HG02678 (cell line): ENCODE measurements at regions not wholly inside any gene's neighbourhood (a gene's known extent, or its start where the extent isn't known, plus 50 kb on each side); places are given as distances from the start of the nearest gene placed in this dataset.
"Not testable (repeated sequence)": the region's sequence is repeated elsewhere in the genome, so short reads cannot be mapped to it uniquely, and the experiment has no call there.

Experiments used
- ATAC-seq: cut with Tn5 transposase; IDR thresholded peaks from one replicate; pipeline ENCODE4 v1.9.1; 2021; ENCODE audit warnings: mild to moderate bottlenecking, moderate library complexity; ENCODE audit not compliant: unreplicated experiment

DNA sequence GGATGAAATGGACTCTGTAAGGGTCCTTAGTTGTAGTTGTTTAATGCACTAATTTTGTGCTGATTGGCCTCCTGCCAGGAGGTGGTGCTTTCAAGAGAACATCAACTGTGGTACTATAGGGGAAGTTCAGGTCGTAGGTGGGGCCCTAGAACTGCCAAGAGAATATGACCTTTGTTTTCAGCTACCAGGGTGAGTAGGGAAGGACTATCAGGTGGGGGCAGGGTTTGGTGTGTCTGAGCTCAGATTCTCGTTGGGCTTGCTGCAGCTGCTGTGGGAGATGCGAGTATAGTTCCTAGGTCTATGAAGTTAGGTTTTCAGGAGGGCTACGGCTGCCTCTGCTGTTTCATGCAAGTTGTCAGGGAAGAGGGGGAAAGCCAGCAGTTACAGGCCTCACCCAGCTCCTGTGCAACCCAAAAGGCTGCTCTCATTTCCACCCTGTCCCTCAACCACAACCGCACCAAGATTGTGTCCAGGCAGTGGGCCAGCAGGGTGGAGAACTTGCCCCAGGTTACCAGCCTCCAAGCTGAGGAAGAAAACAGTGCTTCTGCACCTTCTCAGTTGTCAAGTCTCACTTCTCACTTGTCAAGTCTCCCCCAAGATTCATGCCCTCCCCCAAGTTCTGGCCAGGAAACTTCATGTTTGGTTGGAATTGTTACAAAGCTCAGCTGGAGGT, 626.5 kb upstream of the MAP3K7 start:
- no peak for ATAC-seq

DNA sequence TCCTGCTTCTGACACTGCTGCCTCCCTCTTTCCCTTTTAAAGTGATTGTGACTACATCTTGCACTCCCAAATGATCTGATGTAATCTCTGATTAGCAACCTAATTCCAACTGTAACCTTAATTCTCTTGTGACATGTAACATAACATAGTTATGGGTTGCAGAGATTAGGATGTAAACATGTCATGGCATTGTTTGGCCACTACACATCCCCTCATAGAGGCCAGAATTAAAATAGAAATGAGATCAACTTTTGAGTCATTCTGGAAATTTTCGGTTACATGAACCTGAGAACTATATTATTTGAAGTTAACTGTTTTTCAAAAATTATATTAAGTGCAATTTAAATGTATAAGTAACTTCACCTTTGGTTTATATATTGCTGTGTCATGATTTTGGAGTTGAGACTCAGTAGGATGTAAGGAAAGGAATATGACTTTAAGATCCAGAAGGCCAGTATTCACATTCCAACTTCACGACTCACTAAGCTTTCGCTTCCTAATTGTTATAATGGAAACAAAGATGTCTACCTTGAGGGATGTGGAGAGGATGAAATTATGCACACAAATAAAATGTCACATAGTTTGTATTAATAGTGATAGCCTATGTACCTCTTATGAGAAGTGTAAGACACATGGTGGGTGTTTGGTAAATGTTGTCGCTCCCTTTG, 611.9 kb upstream of the MAP3K7 start:
- ATAC-seq: no peak

DNA sequence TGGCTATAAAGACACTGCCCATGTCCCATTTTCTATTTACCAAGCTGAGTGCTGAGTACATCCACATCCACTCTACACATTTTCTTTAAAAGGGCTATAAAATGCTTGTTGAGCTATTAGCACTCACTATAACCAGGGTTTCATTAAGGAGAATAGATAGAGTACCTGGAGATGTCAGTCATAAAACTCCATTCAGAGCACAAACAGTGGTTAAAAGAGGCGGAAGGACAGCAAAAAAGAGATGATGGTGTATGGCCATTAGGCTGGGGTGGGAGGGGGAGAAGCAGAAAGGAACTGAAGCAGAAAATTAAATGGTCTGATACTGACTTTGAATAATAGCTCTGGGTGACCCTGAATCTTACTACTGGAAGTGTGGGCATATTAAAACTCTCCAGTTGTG, 609.9 kb upstream of the MAP3K7 start:
- no peak for ATAC-seq

DNA sequence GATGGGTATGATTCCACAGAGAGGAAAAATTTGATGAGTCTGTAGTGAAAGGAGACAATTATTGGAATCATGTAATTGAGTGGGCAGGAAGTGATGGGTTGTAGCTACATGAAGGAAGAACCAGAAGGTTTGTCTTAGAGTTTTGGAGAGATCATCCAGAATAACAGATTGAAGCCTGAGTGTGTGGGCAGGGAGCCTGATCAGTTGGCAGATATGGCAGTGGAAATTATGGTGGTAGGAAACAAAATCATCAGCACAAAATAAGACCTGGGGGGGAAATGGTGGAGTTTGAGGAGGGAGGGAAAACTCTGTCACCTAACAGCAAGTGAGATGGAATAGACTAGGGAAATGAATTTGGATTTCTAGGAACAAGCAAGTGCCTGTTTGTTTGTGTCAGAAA, 606.6 kb upstream of the MAP3K7 start:
- ATAC-seq: no peak

DNA sequence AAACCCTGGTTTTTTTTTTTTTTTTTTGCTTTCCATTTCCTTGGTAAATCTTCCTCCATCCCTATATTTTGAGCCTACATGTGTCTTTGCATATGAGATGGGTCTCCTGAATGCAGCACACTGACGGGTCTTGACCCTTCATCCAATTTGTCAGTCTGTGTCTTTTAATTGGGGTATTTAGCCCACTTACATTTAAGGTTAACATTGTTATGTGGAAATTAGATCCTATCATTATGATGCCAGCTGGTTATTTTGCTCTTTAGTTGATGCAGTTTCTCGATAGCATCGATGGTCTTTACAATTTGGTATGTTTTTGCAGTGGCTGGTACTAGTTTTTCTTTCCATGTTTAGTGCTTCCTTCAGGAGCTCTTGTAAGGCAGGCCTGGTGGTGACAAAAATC, 603.2 kb upstream of the MAP3K7 start:
- not testable (repeated sequence) for ATAC-seq

DNA sequence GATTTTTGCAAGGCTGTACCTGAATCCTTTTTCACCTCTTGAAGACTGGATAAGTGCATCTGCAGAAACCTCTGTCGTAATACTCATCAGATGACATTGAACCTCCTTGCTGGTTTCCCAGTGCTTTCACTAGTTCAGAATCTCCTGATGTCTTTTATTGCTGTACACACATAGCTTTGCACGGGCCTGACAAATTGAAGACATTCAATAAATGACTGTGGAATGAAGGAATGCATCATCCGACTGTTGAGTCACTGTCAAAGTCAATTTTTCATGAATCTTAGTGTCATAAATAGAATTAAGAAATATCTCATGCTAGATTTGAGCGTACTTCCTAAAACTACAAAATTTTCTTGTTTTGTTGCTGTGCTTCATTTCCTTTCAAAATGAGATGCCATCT, 598.2 kb upstream of the MAP3K7 start:
- ATAC-seq: no peak

DNA sequence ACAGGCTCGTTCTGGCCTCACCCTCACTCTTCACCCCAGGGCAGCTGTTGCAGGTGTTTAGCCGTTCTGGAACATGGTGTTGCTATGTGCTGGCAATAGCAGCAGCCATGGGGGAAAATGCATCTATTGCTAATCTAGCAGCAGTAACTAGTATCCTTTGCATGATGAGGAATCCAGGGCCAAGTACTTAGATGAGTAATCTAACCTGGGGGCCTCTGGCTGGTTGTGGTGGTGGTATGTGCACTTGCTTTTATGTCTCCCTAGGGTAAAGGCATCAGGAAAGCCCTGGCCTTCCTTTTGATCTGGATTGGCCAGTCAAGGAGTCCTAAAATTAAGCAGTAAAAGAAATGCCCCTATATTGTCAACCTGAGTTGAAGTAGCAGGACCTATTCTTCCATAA, 594.5 kb upstream of the MAP3K7 start:
- ATAC-seq: no peak

DNA sequence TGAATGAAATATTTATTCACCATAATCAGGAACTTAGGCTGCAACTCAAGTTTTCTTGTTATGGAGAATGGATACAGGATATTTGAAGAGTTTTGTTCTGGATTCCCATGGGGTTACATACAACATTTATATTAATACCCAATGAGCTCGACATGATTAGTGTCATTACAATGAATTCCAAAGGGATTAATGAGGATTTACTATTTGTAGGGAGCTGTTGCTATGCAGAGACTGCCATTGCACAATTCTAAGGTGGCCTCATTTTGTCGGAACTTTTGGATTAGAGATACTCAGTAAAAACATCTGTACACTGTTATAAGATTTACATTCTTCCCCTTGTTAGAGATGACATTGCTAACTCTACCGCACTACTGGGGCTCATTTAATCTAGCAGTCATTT, 586.8 kb upstream of the MAP3K7 start:
- no peak for ATAC-seq

DNA sequence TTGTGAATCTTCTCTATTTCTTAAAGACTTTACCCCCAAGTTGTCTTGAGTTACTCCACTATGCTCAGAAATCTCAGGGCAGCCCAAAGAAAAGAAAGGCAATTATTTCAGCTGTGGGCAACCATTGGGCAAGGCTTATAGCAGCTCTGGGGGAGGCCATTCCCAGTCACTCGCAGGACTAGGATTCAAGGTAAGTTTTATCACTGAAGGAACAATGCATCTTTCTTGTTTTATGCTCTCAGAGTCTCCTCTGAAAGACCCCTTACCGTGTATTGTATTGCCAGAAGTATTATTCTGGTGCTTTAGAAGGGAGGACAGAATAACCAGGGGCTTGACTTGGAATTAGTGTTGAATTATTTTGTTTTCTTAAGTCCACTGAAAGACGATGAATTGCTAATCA, 586.3 kb upstream of the MAP3K7 start:
- ATAC-seq: no peak

DNA sequence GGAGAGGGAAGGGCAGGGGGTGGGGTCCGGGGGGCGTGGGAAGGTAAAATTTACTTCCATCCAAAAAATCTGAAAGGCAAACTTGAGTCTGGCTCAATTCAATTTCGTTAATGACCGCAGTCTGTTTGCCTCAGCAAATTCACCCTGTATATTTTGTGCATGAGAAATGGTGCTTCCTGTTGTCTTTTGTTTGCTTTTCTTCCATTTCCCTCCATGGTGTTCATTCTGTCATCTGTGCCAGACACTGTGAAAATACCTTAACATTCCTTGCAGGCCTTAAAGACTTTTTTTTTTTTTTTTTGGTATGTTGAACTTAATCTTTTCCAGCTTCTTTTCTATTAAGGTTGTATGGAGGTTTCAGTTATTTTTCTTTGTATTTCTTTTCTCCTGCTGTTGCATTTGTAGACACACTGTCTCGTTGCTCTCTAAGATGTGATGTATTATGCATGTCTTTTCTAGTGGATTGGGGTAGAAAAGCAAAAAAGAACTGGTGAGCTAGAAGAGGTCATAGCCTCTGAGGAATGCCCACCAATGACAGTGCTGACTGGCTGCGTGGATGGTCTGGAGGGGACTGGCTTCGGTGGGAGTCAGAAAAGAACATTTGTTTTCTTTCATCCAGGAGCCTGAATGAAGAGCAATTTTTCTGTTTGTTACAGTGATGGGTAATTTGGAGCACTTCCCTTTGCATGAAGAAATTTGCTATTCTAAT, 585.0 kb upstream of the MAP3K7 start:
- ATAC-seq: no peak

DNA sequence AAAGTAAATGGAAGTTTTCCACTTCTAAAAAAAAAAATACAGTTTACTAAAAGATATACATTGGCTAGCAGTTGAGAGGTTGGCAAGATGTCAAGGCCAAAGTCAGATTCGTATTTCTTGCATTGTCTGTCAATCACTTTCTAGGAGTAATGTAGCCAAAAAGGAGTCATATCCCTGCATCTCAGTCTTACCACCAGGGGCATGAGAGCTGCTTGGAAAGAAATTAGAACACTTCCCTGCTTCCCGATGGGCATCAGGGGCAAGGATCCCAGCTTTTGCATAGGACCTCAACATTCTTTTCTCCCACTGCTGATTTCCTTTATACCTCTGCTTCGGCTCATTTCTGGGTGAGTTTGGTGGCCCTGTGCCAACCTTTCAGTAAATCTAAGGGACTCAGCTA, 581.0 kb upstream of the MAP3K7 start:
- ATAC-seq: no peak

DNA sequence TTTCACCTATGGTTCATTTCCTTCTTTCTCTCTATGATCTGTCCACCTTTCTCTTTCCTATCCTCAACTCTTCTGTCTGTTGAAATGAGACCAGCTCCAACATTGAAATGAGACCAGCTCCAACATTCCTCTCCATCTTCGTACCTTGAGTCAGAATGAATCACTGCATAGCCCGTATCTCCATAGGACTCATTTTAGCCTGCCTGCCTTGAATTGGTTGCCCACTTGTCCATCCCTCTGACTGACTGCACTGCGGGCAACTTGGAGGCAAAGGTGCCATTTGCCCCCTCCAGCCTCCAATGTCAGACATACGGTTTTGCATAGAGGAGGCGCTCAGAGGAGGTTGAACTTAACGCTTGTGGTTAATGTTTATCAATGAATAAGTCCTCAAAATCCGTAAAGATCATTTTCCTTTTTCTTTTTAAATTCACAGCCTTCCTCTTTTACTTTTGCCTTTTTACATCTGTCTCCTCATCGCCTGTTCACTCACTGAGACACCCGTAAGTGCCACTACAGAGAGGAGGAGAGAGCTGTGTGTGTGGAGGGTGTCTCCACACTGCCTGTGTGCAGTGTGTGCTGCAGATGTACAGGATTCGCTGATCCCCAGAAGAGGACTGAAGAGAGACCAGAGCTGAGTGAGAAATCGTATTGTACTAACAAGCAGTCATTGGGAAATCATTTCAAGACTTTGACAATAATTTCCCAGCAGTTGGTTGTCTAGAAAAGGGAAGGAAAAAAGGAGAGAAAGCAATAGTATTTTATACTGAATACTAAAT, 579.6 kb upstream of the MAP3K7 start:
- no peak for ATAC-seq

DNA sequence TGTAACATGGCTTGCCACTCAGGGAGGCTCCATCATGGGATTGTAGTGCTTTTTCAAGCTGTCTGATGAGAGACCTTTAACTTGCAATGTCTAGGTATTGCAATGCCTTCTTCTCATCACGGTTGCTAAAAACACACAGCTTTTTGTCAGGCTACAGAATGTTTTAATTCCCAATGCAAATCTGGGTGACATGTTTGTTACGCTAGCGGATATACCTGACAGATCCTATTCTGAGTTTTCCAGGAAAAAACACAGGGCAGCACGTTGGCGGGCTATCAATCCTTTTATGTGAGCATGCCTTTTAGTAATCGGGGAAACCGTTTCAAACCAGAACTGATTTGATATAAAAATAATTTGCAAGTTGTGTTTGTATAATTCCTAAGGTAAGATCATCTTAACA, 577.2 kb upstream of the MAP3K7 start:
- no peak for ATAC-seq

DNA sequence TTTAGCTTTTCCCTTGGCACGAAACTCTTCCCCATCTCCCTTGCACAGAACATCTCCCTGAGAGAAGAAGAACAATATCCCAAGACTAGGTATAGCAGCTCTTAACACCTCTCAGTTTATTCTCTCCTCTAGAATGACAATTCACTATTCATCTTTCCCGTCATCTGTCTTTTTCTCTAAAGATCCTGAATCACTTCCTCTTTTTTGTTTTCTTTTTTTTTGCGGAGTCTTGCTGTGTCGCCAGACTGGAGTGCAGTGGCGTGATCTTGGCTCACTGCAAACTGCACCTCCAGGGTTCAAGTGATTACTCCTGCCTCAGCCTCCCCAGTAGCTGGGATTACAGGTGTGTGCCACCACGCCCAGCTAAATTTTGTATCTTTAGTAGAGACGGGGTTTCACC, 574.4 kb upstream of the MAP3K7 start:
- no peak for ATAC-seq

DNA sequence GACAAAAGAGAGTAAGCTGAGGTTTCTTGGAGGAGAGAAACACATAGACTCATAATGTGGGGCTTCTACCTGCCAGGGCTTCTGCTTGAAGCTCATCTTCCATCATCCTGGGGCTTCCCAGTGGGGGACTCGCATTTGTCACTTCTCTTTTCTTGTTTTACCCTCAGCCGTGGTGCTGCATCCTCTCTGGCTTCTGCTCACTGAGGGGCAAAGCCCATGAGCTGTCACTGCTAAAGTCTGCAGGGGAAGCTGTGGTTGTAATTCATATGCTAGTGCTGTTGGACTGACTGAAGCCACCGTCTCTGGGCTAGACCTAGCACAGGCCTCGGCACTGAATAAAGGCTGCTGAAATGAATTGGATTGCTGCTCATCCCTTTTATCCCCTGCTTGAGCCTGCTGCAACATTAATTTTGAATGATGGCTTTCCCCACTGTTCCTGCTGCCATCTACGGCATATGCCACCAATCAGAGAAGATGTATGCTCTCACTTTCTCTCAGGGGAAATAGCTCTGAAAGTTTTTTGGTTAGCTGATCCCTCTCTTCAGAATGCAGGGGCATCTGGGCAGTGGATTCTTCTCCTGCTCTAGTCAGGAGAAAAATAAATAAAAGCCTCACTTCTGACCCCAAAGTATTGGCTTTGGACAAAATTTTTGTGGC, 568.4 kb upstream of the MAP3K7 start:
- ATAC-seq: no peak

DNA sequence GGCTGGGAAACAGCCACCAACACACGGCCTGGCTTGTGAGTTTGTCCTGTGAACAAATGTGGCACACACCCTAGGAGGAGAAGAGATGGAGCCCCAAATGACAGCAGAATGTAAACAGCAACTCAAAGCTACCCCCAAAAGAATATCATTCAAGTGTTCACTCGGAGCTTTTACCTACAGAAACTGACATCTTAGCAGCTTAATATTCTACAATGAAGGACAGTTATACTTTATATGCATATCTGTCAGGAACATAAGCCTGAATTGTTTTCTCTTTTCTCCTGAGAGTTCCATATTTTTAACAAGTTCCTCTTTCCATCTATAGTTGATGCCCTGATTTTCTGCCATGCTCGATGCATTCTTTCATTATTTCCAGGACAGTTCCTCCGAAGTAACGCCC, 566.0 kb upstream of the MAP3K7 start:
- no peak for ATAC-seq

DNA sequence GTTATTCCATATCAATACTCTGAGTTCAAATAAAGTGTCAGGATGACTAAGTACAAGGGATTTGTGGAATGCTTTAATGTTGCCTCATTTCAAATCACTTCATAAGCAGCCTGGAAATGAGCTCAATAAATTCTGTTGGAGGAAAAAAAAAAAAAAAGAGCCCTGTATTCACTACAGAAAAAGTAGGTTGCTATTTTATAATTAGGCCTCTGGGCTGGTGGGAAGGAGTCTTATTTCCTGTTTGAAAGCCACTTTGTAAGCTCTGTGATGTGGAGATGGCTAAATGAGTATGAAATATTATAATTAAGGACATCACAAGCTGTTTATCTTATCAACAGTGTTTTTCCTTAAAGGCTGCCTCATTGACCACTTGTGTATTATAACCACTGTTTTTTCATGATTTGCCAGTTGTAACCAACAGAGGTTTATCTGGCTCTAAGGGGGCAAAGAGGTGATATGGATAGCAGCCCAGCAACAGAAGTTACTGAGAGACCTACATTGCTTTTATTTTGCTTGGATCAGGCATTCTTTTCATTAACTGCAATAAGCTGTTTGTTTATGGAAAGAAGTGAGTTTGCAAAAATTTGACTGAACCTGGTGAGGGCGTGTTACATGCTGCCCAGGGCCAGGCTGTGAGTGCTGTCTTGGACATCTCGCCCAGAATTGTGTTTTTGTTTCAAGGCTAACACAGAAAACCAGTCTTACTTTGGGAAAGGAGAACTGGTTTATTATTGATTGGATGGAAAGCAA, 563.3 kb upstream of the MAP3K7 start:
- ATAC-seq: no peak

DNA sequence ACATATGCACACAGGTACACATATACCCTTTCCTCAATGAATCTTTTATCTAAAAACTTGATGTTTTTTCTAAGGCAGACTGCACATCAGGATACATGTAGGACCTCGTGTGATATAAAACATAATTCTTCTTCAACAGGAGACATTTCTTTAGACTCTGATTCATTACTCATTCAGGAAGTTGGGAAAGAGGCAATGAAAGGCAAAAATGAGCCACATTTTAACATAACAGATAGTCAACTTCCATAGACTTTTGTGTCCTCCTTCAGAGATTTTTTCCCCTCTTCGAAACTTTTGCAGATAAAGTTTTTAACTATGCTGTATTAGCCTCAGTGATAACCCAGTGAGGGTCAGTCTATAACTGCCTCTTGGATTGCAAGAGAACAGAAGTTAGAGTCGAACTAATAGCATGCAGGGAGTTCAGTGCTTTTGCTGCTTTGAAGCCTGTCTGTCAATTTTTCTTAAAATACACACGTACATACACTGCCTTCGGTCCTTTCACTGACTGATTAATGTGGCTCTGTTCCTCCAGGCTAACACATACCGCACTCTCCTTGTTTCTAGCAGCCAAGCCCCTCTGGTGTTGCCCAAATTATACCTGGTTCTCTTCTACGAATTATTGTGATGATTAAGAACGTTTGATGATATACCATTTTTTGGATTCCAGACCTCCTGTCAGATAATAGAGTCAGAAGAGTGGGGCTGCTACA, 562.5 kb upstream of the MAP3K7 start:
- no peak for ATAC-seq

DNA sequence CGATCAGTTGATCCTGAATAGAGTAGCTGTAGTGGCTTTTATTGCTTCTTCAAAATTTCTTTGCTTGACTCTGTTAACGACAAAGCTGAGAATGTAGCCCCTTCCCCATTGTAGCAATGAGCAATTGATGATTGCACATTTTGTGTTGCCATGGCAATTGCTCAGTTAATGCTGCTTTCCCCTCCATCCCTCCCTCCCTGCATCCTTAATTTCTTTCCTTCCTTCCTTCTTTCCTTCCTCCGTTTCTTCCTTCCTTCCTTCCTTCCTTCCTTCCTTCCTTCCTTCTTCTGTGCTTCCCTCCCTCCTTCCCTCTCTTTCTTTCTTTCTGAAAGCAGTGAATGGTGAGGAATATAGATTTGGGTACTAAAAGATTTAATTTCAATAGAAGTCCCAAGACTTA, 557.3 kb upstream of the MAP3K7 start:
- ATAC-seq: no peak

DNA sequence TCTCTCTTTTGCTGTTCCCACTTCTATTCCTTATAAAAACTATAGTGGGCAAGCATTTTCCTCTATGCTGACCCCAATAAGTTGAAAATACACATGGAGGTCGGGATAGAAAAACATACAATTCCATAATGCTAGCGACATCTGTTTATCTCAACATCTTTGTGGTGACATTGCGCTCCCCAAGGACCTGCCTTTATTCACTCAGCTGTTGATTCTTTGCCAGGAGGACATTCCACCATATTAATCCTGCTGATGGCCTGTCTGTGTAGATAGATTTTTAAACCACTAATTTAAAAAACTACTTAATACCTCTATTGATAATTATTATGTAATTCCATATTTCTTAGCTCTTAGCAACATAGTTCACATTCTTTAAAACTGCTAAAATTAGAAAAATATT, 555.3 kb upstream of the MAP3K7 start:
- no peak for ATAC-seq
